Ishikawa (cell line): ENCODE measurements at regions not wholly inside any gene's neighbourhood (a gene's known extent, or its start where the extent isn't known, plus 50 kb on each side); places are given as distances from the start of the nearest gene placed in this dataset.

Experiments
- CEBPB ChIP-seq: IDR thresholded peaks from 2 replicates; pipeline ENCODE4 v1.6.1; 2012
- CREB1 ChIP-seq: IDR thresholded peaks from 2 replicates; pipeline ENCODE4 v1.6.1; 2012; ENCODE audit warnings: low read depth
- EGR1 ChIP-seq: IDR thresholded peaks from 2 replicates; pipeline ENCODE4 v1.6.1; 2012
- EP300 ChIP-seq: IDR thresholded peaks from 2 replicates; pipeline ENCODE4 v1.6.1; 2012; ENCODE audit warnings: borderline replicate concordance
- FOXM1 ChIP-seq: IDR thresholded peaks from 2 replicates; pipeline ENCODE4 v1.6.1; 2012; ENCODE audit warnings: low read depth, borderline replicate concordance
- MAX ChIP-seq: IDR thresholded peaks from 2 replicates; pipeline ENCODE4 v1.6.1; 2012
- NFIC ChIP-seq: IDR thresholded peaks from 2 replicates; pipeline ENCODE4 v1.6.1; 2012
- RAD21 ChIP-seq: IDR thresholded peaks from 2 replicates; pipeline ENCODE4 v1.6.1; 2012; ENCODE audit warnings: low read depth
- REST ChIP-seq: IDR thresholded peaks from 2 replicates; pipeline ENCODE4 v1.6.1; 2012; ENCODE audit warnings: low read depth, mild to moderate bottlenecking
- TAF1 ChIP-seq: IDR thresholded peaks from 2 replicates; pipeline ENCODE4 v1.6.1; 2012; ENCODE audit warnings: low read depth, mild to moderate bottlenecking
- TCF12 ChIP-seq: IDR thresholded peaks from 2 replicates; pipeline ENCODE4 v1.6.1; 2012; ENCODE audit warnings: low read depth
- USF1 ChIP-seq: IDR thresholded peaks from 2 replicates; pipeline ENCODE4 v1.6.1; 2012
- YY1 ChIP-seq: IDR thresholded peaks from 2 replicates; pipeline ENCODE4 v1.6.1; 2012; ENCODE audit warnings: low read depth

GRCh38 chr2:219908538-219908937 lies 281.1 kb downstream of the SLC4A3 start:
- TF ChIP-seq RAD21 (peak; percentile 8; the same call in 1 of the 2 replicates), TAF1 (no peak), EP300 (no peak), REST (no peak), EGR1 (no peak), NFIC (no peak), TCF12 (no peak), MAX (no peak), YY1 (no peak), CEBPB (no peak), CREB1 (no peak), FOXM1 (no peak), USF1 (no peak)
